ENCODE measurements at regions not wholly inside any gene's neighbourhood (a gene's known extent, or its start where the extent isn't known, plus 50 kb on each side); places are given as distances from the start of the nearest gene placed in this dataset.

GRCh38 chr2:19138264-19138825 is 220.1 kb downstream of the OSR1 start:
- Histone ChIP-seq H3K4me2 (ENCODE audit: low read depth, low read length, poor library complexity, severe bottlenecking) (no peak overlapping the region), H3K4me3 (ENCODE audit: low read length) (no peak overlapping the region), H3K36me3 (ENCODE audit: insufficient read depth, low read length) (no peaks in the 10 kb centered on the region), H3K9me3 (ENCODE audit: low read length) (no peaks in the 10 kb centered on the region), H3K9ac (ENCODE audit: low read length) (no peak overlapping the region), H3K79me2 (ENCODE audit: low read length) (no peaks in the 10 kb centered on the region), H3K4me1 (ENCODE audit: low read length) (no peaks in the 10 kb centered on the region), H3K27ac (ENCODE audit: low read length) (no peak overlapping the region), H2AFZ (ENCODE audit: low read length) (no peak overlapping the region), H4K20me1 (ENCODE audit: insufficient read depth, low read depth, low read length) (no peaks in the 10 kb centered on the region), H3K9me2 (replicated peaks; ENCODE audit: insufficient read depth, low read length) (no peaks in the 10 kb centered on the region), H3K27me3 (ENCODE audit: low read length) (no peaks in the 10 kb centered on the region)
- DNase-seq, result no peak

GRCh38 chr2:19137433-19137832 is 221.0 kb downstream of the OSR1 start:
- Histone ChIP-seq H3K4me2 (ENCODE audit: low read depth, low read length, poor library complexity, severe bottlenecking) (no peak overlapping the region), H3K27ac (ENCODE audit: low read length) (no peak overlapping the region), H3K36me3 (ENCODE audit: insufficient read depth, low read length) (no peaks in the 10 kb centered on the region), H3K9me3 (ENCODE audit: low read length) (no peaks in the 10 kb centered on the region), H3K4me3 (ENCODE audit: low read length) (no peak overlapping the region), H4K20me1 (ENCODE audit: insufficient read depth, low read depth, low read length) (no peaks in the 10 kb centered on the region), H3K4me1 (ENCODE audit: low read length) (no peaks in the 10 kb centered on the region), H3K9me2 (replicated peaks; ENCODE audit: insufficient read depth, low read length) (no peaks in the 10 kb centered on the region), H3K27me3 (ENCODE audit: low read length) (no peaks in the 10 kb centered on the region), H3K9ac (ENCODE audit: low read length) (no peak overlapping the region), H3K79me2 (ENCODE audit: low read length) (no peaks in the 10 kb centered on the region), H2AFZ (ENCODE audit: low read length) (no peak overlapping the region)
- no peak for DNase-seq

- H4K20me1 ChIP-seq (ENCODE audit: insufficient read depth, low read depth, low read length), result no peaks in the 10 kb centered on the region
- H3K36me3 ChIP-seq (ENCODE audit: insufficient read depth, low read length), result no peaks in the 10 kb centered on the region
- no peaks in the 10 kb centered on the region for H3K9me2 ChIP-seq (replicated peaks; ENCODE audit: insufficient read depth, low read length)
- H3K4me3 ChIP-seq (ENCODE audit: low read length), result no peak overlapping the region
- no peak overlapping the region for H3K4me2 ChIP-seq (ENCODE audit: low read depth, low read length, poor library complexity, severe bottlenecking)
- DNase-seq, result no peak
- H3K4me1 ChIP-seq (ENCODE audit: low read length), result no peaks in the 10 kb centered on the region
- no peak overlapping the region for H3K27ac ChIP-seq (ENCODE audit: low read length)
- H3K79me2 ChIP-seq (ENCODE audit: low read length), result no peaks in the 10 kb centered on the region
- no peaks in the 10 kb centered on the region for H3K9me3 ChIP-seq (ENCODE audit: low read length)
- no peak overlapping the region for H2AFZ ChIP-seq (ENCODE audit: low read length)
- H3K9ac ChIP-seq (ENCODE audit: low read length), result no peak overlapping the region
- no peaks in the 10 kb centered on the region for H3K27me3 ChIP-seq (ENCODE audit: low read length)
Measured at GRCh38 chr2:19132967-19133366, 225.5 kb downstream of the OSR1 start.

GRCh38 chr2:19131871-19132270 is 226.6 kb downstream of the OSR1 start:
- H3K4me2 ChIP-seq (ENCODE audit: low read depth, low read length, poor library complexity, severe bottlenecking), result no peak overlapping the region
- no peak overlapping the region for H3K9ac ChIP-seq (ENCODE audit: low read length)
- no peaks in the 10 kb centered on the region for H3K9me3 ChIP-seq (ENCODE audit: low read length)
- H4K20me1 ChIP-seq (ENCODE audit: insufficient read depth, low read depth, low read length), result no peaks in the 10 kb centered on the region
- H3K4me1 ChIP-seq (ENCODE audit: low read length), result no peaks in the 10 kb centered on the region
- no peak overlapping the region for H3K27ac ChIP-seq (ENCODE audit: low read length)
- H3K79me2 ChIP-seq (ENCODE audit: low read length), result no peaks in the 10 kb centered on the region
- H3K27me3 ChIP-seq (ENCODE audit: low read length), result no peaks in the 10 kb centered on the region
- DNase-seq, result no peak
- no peak overlapping the region for H2AFZ ChIP-seq (ENCODE audit: low read length)
- H3K9me2 ChIP-seq (replicated peaks; ENCODE audit: insufficient read depth, low read length), result no peaks in the 10 kb centered on the region
- no peak overlapping the region for H3K4me3 ChIP-seq (ENCODE audit: low read length)
- no peaks in the 10 kb centered on the region for H3K36me3 ChIP-seq (ENCODE audit: insufficient read depth, low read length)

GRCh38 chr2:19128148-19128547 is 230.3 kb downstream of the OSR1 start:
- H3K27me3 ChIP-seq (ENCODE audit: low read length), result no peaks in the 10 kb centered on the region
- no peaks in the 10 kb centered on the region for H3K36me3 ChIP-seq (ENCODE audit: insufficient read depth, low read length)
- no peaks in the 10 kb centered on the region for H4K20me1 ChIP-seq (ENCODE audit: insufficient read depth, low read depth, low read length)
- no peak overlapping the region for H2AFZ ChIP-seq (ENCODE audit: low read length)
- no peaks in the 10 kb centered on the region for H3K79me2 ChIP-seq (ENCODE audit: low read length)
- no peak overlapping the region for H3K4me2 ChIP-seq (ENCODE audit: low read depth, low read length, poor library complexity, severe bottlenecking)
- no peak overlapping the region for H3K9ac ChIP-seq (ENCODE audit: low read length)
- H3K9me2 ChIP-seq (replicated peaks; ENCODE audit: insufficient read depth, low read length), result no peaks in the 10 kb centered on the region
- no peak for DNase-seq
- no peak overlapping the region for H3K4me3 ChIP-seq (ENCODE audit: low read length)
- H3K4me1 ChIP-seq (ENCODE audit: low read length), result no peaks in the 10 kb centered on the region
- H3K9me3 ChIP-seq (ENCODE audit: low read length), result no peaks in the 10 kb centered on the region
- H3K27ac ChIP-seq (ENCODE audit: low read length), result no peak overlapping the region

GRCh38 chr2:19127616-19128015 is 230.8 kb downstream of the OSR1 start:
- H3K9ac ChIP-seq (ENCODE audit: low read length), result no peak overlapping the region
- H4K20me1 ChIP-seq (ENCODE audit: insufficient read depth, low read depth, low read length), result no peaks in the 10 kb centered on the region
- no peaks in the 10 kb centered on the region for H3K4me1 ChIP-seq (ENCODE audit: low read length)
- no peaks in the 10 kb centered on the region for H3K27me3 ChIP-seq (ENCODE audit: low read length)
- H3K27ac ChIP-seq (ENCODE audit: low read length), result no peak overlapping the region
- H3K4me3 ChIP-seq (ENCODE audit: low read length), result no peak overlapping the region
- no peaks in the 10 kb centered on the region for H3K9me2 ChIP-seq (replicated peaks; ENCODE audit: insufficient read depth, low read length)
- no peak for DNase-seq
- H3K36me3 ChIP-seq (ENCODE audit: insufficient read depth, low read length), result no peaks in the 10 kb centered on the region
- no peak overlapping the region for H3K4me2 ChIP-seq (ENCODE audit: low read depth, low read length, poor library complexity, severe bottlenecking)
- no peak overlapping the region for H2AFZ ChIP-seq (ENCODE audit: low read length)
- no peaks in the 10 kb centered on the region for H3K79me2 ChIP-seq (ENCODE audit: low read length)
- no peaks in the 10 kb centered on the region for H3K9me3 ChIP-seq (ENCODE audit: low read length)

GRCh38 chr2:19125901-19126680 is 232.3 kb downstream of the OSR1 start:
- DNase-seq, result no peak
- Histone ChIP-seq H3K36me3 (ENCODE audit: insufficient read depth, low read length) (no peaks in the 10 kb centered on the region), H3K27ac (ENCODE audit: low read length) (no peak overlapping the region), H3K9me2 (replicated peaks; ENCODE audit: insufficient read depth, low read length) (no peaks in the 10 kb centered on the region), H3K9me3 (ENCODE audit: low read length) (no peaks in the 10 kb centered on the region), H3K9ac (ENCODE audit: low read length) (no peak overlapping the region), H3K4me2 (ENCODE audit: low read depth, low read length, poor library complexity, severe bottlenecking) (no peak overlapping the region), H4K20me1 (ENCODE audit: insufficient read depth, low read depth, low read length) (no peaks in the 10 kb centered on the region), H3K27me3 (ENCODE audit: low read length) (no peaks in the 10 kb centered on the region), H2AFZ (ENCODE audit: low read length) (no peak overlapping the region), H3K79me2 (ENCODE audit: low read length) (no peaks in the 10 kb centered on the region), H3K4me3 (ENCODE audit: low read length) (no peak overlapping the region), H3K4me1 (ENCODE audit: low read length) (no peaks in the 10 kb centered on the region)

GRCh38 chr2:19124135-19124534 is 234.3 kb downstream of the OSR1 start:
- Histone ChIP-seq H3K4me1 (ENCODE audit: low read length) (no peaks in the 10 kb centered on the region), H3K27ac (ENCODE audit: low read length) (no peak overlapping the region), H3K4me3 (ENCODE audit: low read length) (no peak overlapping the region), H3K9me3 (ENCODE audit: low read length) (no peaks in the 10 kb centered on the region), H2AFZ (ENCODE audit: low read length) (no peak overlapping the region), H3K9me2 (replicated peaks; ENCODE audit: insufficient read depth, low read length) (no peaks in the 10 kb centered on the region), H4K20me1 (ENCODE audit: insufficient read depth, low read depth, low read length) (no peaks in the 10 kb centered on the region), H3K36me3 (ENCODE audit: insufficient read depth, low read length) (no peaks in the 10 kb centered on the region), H3K4me2 (ENCODE audit: low read depth, low read length, poor library complexity, severe bottlenecking) (no peak overlapping the region), H3K27me3 (ENCODE audit: low read length) (no peaks in the 10 kb centered on the region), H3K79me2 (ENCODE audit: low read length) (no peaks in the 10 kb centered on the region), H3K9ac (ENCODE audit: low read length) (no peak overlapping the region)
- no peak for DNase-seq

Data from Karpas-422 (cell line).